Bronchial epithelial cell (primary cell): ENCODE measurements at regions not wholly inside any gene's neighbourhood (a gene's known extent, or its start where the extent isn't known, plus 50 kb on each side); places are given as distances from the start of the nearest gene placed in this dataset.

Source experiments
- DNase-seq: peaks from one replicate; pipeline ENCODE4 v3.0.0-alpha.2; 2010; ENCODE audit warnings: low read depth
- FAIRE-seq: peaks from 2 replicates; lab custom pipeline; 2011; peaks lifted over from hg19 to GRCh38; lab: Jason Lieb, UNC
- H3K27me3 ChIP-seq: 2 replicates; pipeline ENCODE4 v1.5.1; 2011; ENCODE audit warnings: low read length; ENCODE audit not compliant: control insufficient read depth, insufficient read depth
- H3K36me3 ChIP-seq: 2 replicates; pipeline ENCODE4 v1.5.1; 2011; ENCODE audit warnings: low read length; ENCODE audit not compliant: control insufficient read depth, insufficient read depth
- H3K4me3 ChIP-seq: 2 replicates; pipeline ENCODE4 v1.5.1; 2011; ENCODE audit warnings: mild to moderate bottlenecking, low read depth, low read length, control low read depth
- TF ChIP-seq, protein P1 (sequence below): IDR thresholded peaks from 2 replicates; pipeline ENCODE4 v1.5.1; 2011; ENCODE audit warnings: mild to moderate bottlenecking, moderate library complexity, low read length, control low read depth, inconsistent platforms; ENCODE audit not compliant: insufficient read depth, severe bottlenecking

DNA sequence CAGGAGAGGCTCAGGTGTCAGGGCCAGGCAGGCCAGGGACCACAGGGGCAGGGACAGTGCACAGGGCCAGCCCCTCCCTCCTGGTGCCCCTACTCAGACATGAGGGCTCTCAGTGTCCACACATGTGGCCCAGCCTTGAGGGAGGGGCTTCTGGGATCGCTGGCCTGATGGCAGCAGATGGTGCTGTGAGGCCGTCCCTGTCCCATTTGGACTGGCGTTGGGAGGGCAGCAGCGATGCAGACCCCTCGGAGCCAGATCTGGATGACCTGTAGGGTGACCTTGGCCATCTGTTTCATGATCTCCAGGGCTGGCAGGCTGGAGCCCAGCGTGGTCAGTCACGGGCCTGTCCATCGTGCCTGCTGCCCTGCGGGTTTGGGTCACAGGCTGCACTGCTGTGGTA lies 377.6 kb downstream of the TMEM121 start:
- no peaks in the 10 kb centered on the region for H3K27me3 ChIP-seq
- no peak overlapping the region for H3K4me3 ChIP-seq
- DNase-seq = no peak
- TF ChIP-seq, protein P1, sequence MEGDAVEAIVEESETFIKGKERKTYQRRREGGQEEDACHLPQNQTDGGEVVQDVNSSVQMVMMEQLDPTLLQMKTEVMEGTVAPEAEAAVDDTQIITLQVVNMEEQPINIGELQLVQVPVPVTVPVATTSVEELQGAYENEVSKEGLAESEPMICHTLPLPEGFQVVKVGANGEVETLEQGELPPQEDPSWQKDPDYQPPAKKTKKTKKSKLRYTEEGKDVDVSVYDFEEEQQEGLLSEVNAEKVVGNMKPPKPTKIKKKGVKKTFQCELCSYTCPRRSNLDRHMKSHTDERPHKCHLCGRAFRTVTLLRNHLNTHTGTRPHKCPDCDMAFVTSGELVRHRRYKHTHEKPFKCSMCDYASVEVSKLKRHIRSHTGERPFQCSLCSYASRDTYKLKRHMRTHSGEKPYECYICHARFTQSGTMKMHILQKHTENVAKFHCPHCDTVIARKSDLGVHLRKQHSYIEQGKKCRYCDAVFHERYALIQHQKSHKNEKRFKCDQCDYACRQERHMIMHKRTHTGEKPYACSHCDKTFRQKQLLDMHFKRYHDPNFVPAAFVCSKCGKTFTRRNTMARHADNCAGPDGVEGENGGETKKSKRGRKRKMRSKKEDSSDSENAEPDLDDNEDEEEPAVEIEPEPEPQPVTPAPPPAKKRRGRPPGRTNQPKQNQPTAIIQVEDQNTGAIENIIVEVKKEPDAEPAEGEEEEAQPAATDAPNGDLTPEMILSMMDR = no peak
- H3K36me3 ChIP-seq = no peaks in the 10 kb centered on the region
- FAIRE-seq = no peak

DNA sequence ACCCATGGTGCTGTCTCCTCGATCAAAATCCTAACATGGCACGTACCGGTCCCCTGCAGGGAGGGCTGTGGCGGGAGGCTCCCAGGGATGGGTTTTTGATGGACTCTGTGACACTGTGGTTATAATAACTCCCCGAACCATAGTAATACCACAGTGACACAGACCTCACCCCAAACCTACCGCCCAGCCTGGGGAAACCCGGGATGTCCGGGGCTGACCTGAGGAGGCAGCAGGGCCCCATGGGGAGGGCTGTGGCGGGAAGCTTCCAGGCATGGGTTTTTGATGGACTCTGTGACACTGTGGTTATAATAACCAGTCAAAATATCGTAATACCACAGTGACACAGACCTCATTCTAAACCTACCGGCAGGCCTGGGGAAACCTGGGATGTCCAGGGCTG lies 378.0 kb downstream of the TMEM121 start:
- Histone ChIP-seq H3K27me3 (no peaks in the 10 kb centered on the region), H3K36me3 (no peaks in the 10 kb centered on the region), H3K4me3 (no peak overlapping the region)
- DNase-seq (no peak), FAIRE-seq (no peak)
- TF ChIP-seq, protein P1 = no peak

DNA sequence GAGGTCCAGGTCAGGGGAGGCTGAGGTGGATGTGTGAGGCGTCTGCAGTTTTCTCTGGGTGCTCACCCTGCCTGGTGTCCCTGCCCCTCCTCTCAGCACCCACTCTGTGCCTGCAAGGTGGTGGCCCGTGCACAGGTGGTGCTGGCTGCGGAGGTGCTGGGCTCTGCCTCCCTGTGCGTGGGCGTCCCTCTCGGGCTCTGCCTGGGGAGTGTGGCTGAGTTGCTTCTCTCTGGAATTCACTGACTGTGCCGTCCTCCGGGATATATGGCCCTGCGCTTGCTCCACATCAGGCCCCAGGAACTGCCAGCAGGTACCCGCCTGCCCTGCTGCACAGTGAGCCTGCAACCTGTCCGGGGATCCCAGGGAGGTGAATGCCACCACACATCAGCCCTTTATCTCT lies 379.1 kb downstream of the TMEM121 start:
- H3K36me3 ChIP-seq = no peaks in the 10 kb centered on the region
- no peaks in the 10 kb centered on the region for H3K27me3 ChIP-seq
- no peak overlapping the region for H3K4me3 ChIP-seq
- no peak for DNase-seq
- TF ChIP-seq, protein P1 = no peak
- FAIRE-seq = no peak

DNA sequence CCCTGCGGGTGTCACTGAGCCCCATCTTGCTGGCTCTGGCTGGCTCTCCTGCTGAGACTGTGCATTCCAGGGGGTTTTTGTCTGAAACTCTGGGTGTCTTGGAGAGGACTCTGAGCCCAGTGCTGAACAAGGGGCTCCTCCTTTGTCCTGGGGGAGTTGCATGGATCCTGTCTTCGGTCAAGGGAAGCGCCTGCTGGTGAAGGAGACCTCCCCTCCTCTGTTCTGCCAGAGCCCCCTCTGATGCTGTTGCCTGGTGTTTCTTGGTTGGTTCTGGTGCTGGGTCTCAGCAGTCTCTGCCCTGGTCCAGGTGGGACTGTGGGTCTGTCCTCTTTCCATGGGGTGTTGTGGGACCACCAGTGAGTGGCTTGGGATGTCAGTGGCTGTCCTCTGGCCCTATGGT lies 380.9 kb downstream of the TMEM121 start:
- DNase-seq = no peak
- TF ChIP-seq, protein P1 = no peak
- H3K4me3 ChIP-seq = no peak overlapping the region
- no peaks in the 10 kb centered on the region for H3K36me3 ChIP-seq
- FAIRE-seq = no peak
- no peaks in the 10 kb centered on the region for H3K27me3 ChIP-seq

DNA sequence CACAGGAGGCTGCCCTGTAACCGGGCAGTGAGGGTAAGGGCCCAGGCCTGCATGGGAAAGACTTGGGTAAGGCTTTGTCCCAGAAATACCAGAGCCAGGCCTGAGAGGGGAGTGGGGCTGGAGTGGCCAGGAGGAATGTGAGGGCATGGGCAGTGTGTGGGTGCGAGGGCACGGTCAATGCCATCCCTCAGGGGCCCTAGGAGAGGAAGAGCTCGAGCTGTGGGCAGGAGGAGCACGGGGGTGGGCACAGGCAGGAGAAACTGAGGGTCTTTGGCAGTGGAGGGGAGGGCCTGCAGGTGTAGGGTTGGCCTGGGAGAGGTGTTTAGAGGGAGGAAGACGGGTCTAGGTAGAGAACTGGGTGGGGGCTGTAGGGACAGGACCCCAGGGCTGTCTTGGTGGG lies 381.6 kb downstream of the TMEM121 start:
- no peak overlapping the region for H3K4me3 ChIP-seq
- TF ChIP-seq, protein P1 = no peak
- no peaks in the 10 kb centered on the region for H3K36me3 ChIP-seq
- no peak for DNase-seq
- H3K27me3 ChIP-seq = no peaks in the 10 kb centered on the region
- FAIRE-seq = no peak

DNA sequence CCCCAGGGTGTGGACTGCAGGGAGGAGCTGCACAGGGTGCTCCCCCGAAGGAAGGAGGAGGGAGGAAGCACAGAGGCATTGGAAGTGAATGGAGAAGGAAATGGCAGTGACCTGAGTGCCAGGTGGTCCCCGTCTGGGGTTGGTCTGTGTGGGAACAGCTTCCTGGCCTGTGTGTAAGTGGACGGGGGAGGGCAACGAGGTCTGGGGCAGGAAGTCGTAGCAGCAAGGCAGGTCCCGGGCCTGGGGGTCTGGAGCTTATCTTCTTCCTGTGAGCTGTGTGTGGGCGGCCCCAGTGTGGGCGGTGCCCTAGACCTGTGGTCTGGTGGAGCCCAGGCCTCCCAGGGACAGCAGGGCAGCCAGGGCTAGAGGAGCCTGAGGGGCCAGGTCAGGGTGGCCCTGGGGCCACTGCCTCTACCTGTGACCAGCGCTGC lies 382.1 kb downstream of the TMEM121 start:
- no peaks in the 10 kb centered on the region for H3K27me3 ChIP-seq
- H3K4me3 ChIP-seq = no peak overlapping the region
- no peaks in the 10 kb centered on the region for H3K36me3 ChIP-seq
- DNase-seq (no peak), FAIRE-seq (no peak)
- TF ChIP-seq, protein P1 = no peak
